OCI-LY1 (cell line): ENCODE measurements at regions not wholly inside any gene's neighbourhood (a gene's known extent, or its start where the extent isn't known, plus 50 kb on each side); places are given as distances from the start of the nearest gene placed in this dataset.

Source experiments
- H2AFZ ChIP-seq: fragments of 200-600 bp; sonication (generic), shearing (Covaris generic); 2 replicates; pipeline ENCODE4 v1.6.0; 2014; ENCODE audit warnings: antibody characterized with exemption, mild to moderate bottlenecking, low read length
- H3F3A ChIP-seq: fragments of 200-600 bp; sonication (generic), shearing (Covaris generic); 2 replicates; pipeline ENCODE4 v1.6.0; 2014; ENCODE audit warnings: mild to moderate bottlenecking, antibody characterized with exemption, low read length, moderate library complexity; ENCODE audit not compliant: insufficient read depth
- H3K27ac ChIP-seq: fragments of 200-600 bp; sonication (generic); 2 replicates; pipeline ENCODE4 v1.5.1; 2014; ENCODE audit warnings: low read length, mixed run types, mild to moderate bottlenecking, low read depth; ENCODE audit not compliant: poor library complexity, severe bottlenecking
- H3K27me3 ChIP-seq: fragments of 200-600 bp; sonication (generic); 2 replicates; pipeline ENCODE4 v1.6.0; 2014; ENCODE audit warnings: antibody characterized with exemption, mild to moderate bottlenecking, low read length, moderate library complexity; ENCODE audit not compliant: insufficient read depth
- H3K36me3 ChIP-seq: fragments of 200-600 bp; sonication (generic); 2 replicates; pipeline ENCODE4 v1.6.1; 2014; ENCODE audit warnings: mild to moderate bottlenecking, antibody characterized with exemption, low read length, moderate library complexity, mixed read lengths; ENCODE audit not compliant: insufficient read depth
- H3K4me1 ChIP-seq: fragments of 200-600 bp; sonication (generic); 2 replicates; pipeline ENCODE4 v1.5.1; 2014; ENCODE audit warnings: mild to moderate bottlenecking, low read length, moderate library complexity; ENCODE audit not compliant: insufficient read depth, severe bottlenecking
- H3K4me2 ChIP-seq: fragments of 200-600 bp; sonication (generic), shearing (Covaris generic); 2 replicates; pipeline ENCODE4 v1.6.1; 2014; ENCODE audit warnings: low read length
- H3K4me3 ChIP-seq: fragments of 200-600 bp; sonication (generic); 2 replicates; pipeline ENCODE4 v1.5.1; 2014; ENCODE audit warnings: low read length, low read depth, mild to moderate bottlenecking, mixed read lengths; ENCODE audit not compliant: poor library complexity, severe bottlenecking
- H3K79me2 ChIP-seq: fragments of 200-600 bp; shearing (Covaris generic); 2 replicates; pipeline ENCODE4 v1.6.1; 2016; ENCODE audit warnings: mixed run types, low read length, mixed read lengths; ENCODE audit not compliant: insufficient read depth
- H3K9ac ChIP-seq: fragments of 200-600 bp; sonication (generic), shearing (Covaris generic); 2 replicates; pipeline ENCODE4 v1.6.1; 2014; ENCODE audit warnings: mild to moderate bottlenecking, low read length, mixed read lengths
- H3K9me2 ChIP-seq: fragments of 200-600 bp; sonication (generic), shearing (Covaris generic); 2 replicates; pipeline ENCODE4 v1.6.1; 2014; ENCODE audit warnings: low read depth, mild to moderate bottlenecking, low read length, mixed read lengths
- H3K9me3 ChIP-seq: fragments of 200-600 bp; shearing (Covaris generic); 2 replicates; pipeline ENCODE4 v1.6.1; 2014; ENCODE audit warnings: low read length, mixed read lengths
- H4K20me1 ChIP-seq: fragments of 200-600 bp; sonication (generic), shearing (Covaris generic); 2 replicates; pipeline ENCODE4 v1.6.0; 2016; ENCODE audit warnings: mild to moderate bottlenecking, low read length; ENCODE audit not compliant: insufficient read depth
- CTCF ChIP-seq: fragments of 200-600 bp; sonication (generic), shearing (Covaris generic); IDR thresholded peaks from 2 replicates; pipeline ENCODE4 v1.5.1; 2017; ENCODE audit warnings: mild to moderate bottlenecking, antibody characterized with exemption, low read length, moderate library complexity, mixed read lengths
- EZH2 ChIP-seq: fragments of 200-600 bp; sonication (generic), shearing (Covaris generic); IDR thresholded peaks from 2 replicates; pipeline ENCODE4 v1.8.0; 2017; ENCODE audit warnings: borderline replicate concordance, mixed run types, mild to moderate bottlenecking, antibody characterized with exemption, low read length, moderate library complexity, mixed read lengths

- Histone ChIP-seq H3K27ac (no peak overlapping the region), H3K36me3 (no peaks in the 10 kb centered on the region), H2AFZ (no peak overlapping the region), H4K20me1 (no peaks in the 10 kb centered on the region), H3K4me2 (no peak overlapping the region), H3K27me3 (no peaks in the 10 kb centered on the region), H3K9me2 (no peaks in the 10 kb centered on the region), H3K4me3 (no peak overlapping the region), H3F3A (no peaks in the 10 kb centered on the region), H3K9me3 (no peaks in the 10 kb centered on the region), H3K79me2 (no peaks in the 10 kb centered on the region), H3K9ac (no peak overlapping the region), H3K4me1 (no peaks in the 10 kb centered on the region)
- TF ChIP-seq CTCF, result no peak
- TF ChIP-seq EZH2, result no peak
These were observed 452.7 kb upstream of the KLHL29 start for GRCh38 chr2:22932288-22932687.

- no peak overlapping the region for H3K9ac ChIP-seq
These were observed 450.2 kb upstream of the KLHL29 start for GRCh38 chr2:22934747-22935146.

GRCh38 chr2:22942441-22942840 is 442.5 kb upstream of the KLHL29 start:
- H3K4me3 ChIP-seq, result no peak overlapping the region
- no peaks in the 10 kb centered on the region for H3K9me2 ChIP-seq
- no peaks in the 10 kb centered on the region for H3K9me3 ChIP-seq
- no peaks in the 10 kb centered on the region for H3K27me3 ChIP-seq
- H3K4me2 ChIP-seq, result no peak overlapping the region
- H3K79me2 ChIP-seq, result no peaks in the 10 kb centered on the region
- TF ChIP-seq CTCF (no peak), EZH2 (no peak)
- no peak overlapping the region for H3K9ac ChIP-seq
- no peaks in the 10 kb centered on the region for H3K4me1 ChIP-seq
- no peak overlapping the region for H2AFZ ChIP-seq
- no peaks in the 10 kb centered on the region for H3F3A ChIP-seq
- H3K36me3 ChIP-seq, result no peaks in the 10 kb centered on the region
- no peaks in the 10 kb centered on the region for H4K20me1 ChIP-seq
- H3K27ac ChIP-seq, result no peak overlapping the region

More at GRCh38 chr2:22934747-22935146, 450.2 kb upstream of the KLHL29 start:
- H2AFZ ChIP-seq, result no peak overlapping the region
- no peaks in the 10 kb centered on the region for H3K9me3 ChIP-seq
- H3K79me2 ChIP-seq, result no peaks in the 10 kb centered on the region
- H3K4me1 ChIP-seq, result no peaks in the 10 kb centered on the region
- no peak overlapping the region for H3K4me3 ChIP-seq
- no peak overlapping the region for H3K4me2 ChIP-seq
- H3K36me3 ChIP-seq, result no peaks in the 10 kb centered on the region
- H4K20me1 ChIP-seq, result no peaks in the 10 kb centered on the region
- TF ChIP-seq EZH2 (no peak), CTCF (no peak)
- no peaks in the 10 kb centered on the region for H3F3A ChIP-seq
- no peaks in the 10 kb centered on the region for H3K9me2 ChIP-seq
- H3K27ac ChIP-seq, result no peak overlapping the region
- no peaks in the 10 kb centered on the region for H3K27me3 ChIP-seq
